ENCODE measurements at regions not wholly inside any gene's neighbourhood (a gene's known extent, or its start where the extent isn't known, plus 50 kb on each side); places are given as distances from the start of the nearest gene placed in this dataset.
"Not testable (repeated sequence)": the region's sequence is repeated elsewhere in the genome, so short reads cannot be mapped to it uniquely, and the experiment has no call there.

- H3K27me3 ChIP-seq (ENCODE audit: control insufficient read depth, insufficient read depth, low read length, poor library complexity, severe bottlenecking), result no peaks in the 10 kb centered on the region
- H3K4me3 ChIP-seq (ENCODE audit: insufficient read depth, low read depth, low read length), result no peak overlapping the region
- H3K36me3 ChIP-seq (ENCODE audit: control insufficient read depth, insufficient read depth, low read length), result no peaks in the 10 kb centered on the region
- H3K4me1 ChIP-seq (ENCODE audit: control insufficient read depth, insufficient read depth, low read length), result no peaks in the 10 kb centered on the region
- 100% methylated on average over 1 of the region's 2 CpGs; no CpG with 5 or more reads in 1 of the 2 experiments for WGBS, 2 experiments
- H3K9me3 ChIP-seq (ENCODE audit: control insufficient read depth, low read length), result peaks cover 2% of the 10 kb centered on the region
- H3K27ac ChIP-seq (ENCODE audit: insufficient read depth, low read depth, low read length, poor library complexity, severe bottlenecking), result no peak overlapping the region
Measured at GRCh38 chr5:165404917-165405316, 1899.5 kb downstream of the MAT2B start.

- Histone ChIP-seq H3K27me3 (ENCODE audit: control insufficient read depth, insufficient read depth, low read length, poor library complexity, severe bottlenecking) (no peaks in the 10 kb centered on the region), H3K36me3 (ENCODE audit: control insufficient read depth, insufficient read depth, low read length) (no peaks in the 10 kb centered on the region), H3K4me1 (ENCODE audit: control insufficient read depth, insufficient read depth, low read length) (no peaks in the 10 kb centered on the region), H3K27ac (ENCODE audit: insufficient read depth, low read depth, low read length, poor library complexity, severe bottlenecking) (no peak overlapping the region), H3K4me3 (ENCODE audit: insufficient read depth, low read depth, low read length) (no peak overlapping the region), H3K9me3 (ENCODE audit: control insufficient read depth, low read length) (peaks cover 2% of the 10 kb centered on the region)
- WGBS, 2 experiments, result 71 to 100% methylated on average over 1 of the region's 1 CpG
Measured at GRCh38 chr5:165405340-165405739, 1899.9 kb downstream of the MAT2B start.

GRCh38 chr5:165407352-165407751 lies 1901.9 kb downstream of the MAT2B start:
- Histone ChIP-seq H3K27me3 (ENCODE audit: control insufficient read depth, insufficient read depth, low read length, poor library complexity, severe bottlenecking) (no peaks in the 10 kb centered on the region), H3K36me3 (ENCODE audit: control insufficient read depth, insufficient read depth, low read length) (no peaks in the 10 kb centered on the region), H3K9me3 (ENCODE audit: control insufficient read depth, low read length) (peaks cover 2% of the 10 kb centered on the region), H3K27ac (ENCODE audit: insufficient read depth, low read depth, low read length, poor library complexity, severe bottlenecking) (no peak overlapping the region), H3K4me3 (ENCODE audit: insufficient read depth, low read depth, low read length) (no peak overlapping the region), H3K4me1 (ENCODE audit: control insufficient read depth, insufficient read depth, low read length) (no peaks in the 10 kb centered on the region)
- WGBS, 2 experiments, result 84 to 99% methylated on average over 3 of the region's 3 CpGs

- 80 to 93% methylated on average over 1 of the region's 1 CpG for WGBS, 2 experiments
- H3K9me3 ChIP-seq (ENCODE audit: control insufficient read depth, low read length), result peaks cover 2% of the 10 kb centered on the region
- no peak overlapping the region for H3K27ac ChIP-seq (ENCODE audit: insufficient read depth, low read depth, low read length, poor library complexity, severe bottlenecking)
- no peaks in the 10 kb centered on the region for H3K27me3 ChIP-seq (ENCODE audit: control insufficient read depth, insufficient read depth, low read length, poor library complexity, severe bottlenecking)
- no peak overlapping the region for H3K4me3 ChIP-seq (ENCODE audit: insufficient read depth, low read depth, low read length)
- no peaks in the 10 kb centered on the region for H3K36me3 ChIP-seq (ENCODE audit: control insufficient read depth, insufficient read depth, low read length)
- H3K4me1 ChIP-seq (ENCODE audit: control insufficient read depth, insufficient read depth, low read length), result no peaks in the 10 kb centered on the region
Measured at GRCh38 chr5:165410476-165410875, 1905.1 kb downstream of the MAT2B start.

DNA sequence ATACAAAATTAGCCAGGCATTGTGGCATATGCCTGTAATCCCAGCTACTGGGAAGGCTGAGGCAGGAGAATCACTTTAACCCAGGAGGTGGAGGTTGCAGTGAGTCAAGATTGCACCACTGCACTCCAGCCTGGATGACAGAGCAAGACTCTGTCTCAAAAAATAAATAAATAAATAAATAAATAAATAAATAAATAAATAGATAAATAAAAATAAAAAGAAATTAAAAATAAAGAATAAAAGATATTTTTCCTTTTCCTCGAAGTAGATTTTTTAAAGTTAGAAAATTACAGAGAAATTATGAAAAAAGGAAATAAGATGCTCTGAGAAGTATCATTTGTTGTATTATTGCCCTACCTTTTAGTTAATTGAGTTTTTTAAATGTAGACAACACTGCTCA lies 1906.1 kb downstream of the MAT2B start:
- H3K9me3 ChIP-seq (ENCODE audit: control insufficient read depth, low read length); H3K4me3 ChIP-seq (ENCODE audit: insufficient read depth, low read depth, low read length); H3K4me1 ChIP-seq (ENCODE audit: control insufficient read depth, insufficient read depth, low read length); H3K27me3 ChIP-seq (ENCODE audit: control insufficient read depth, insufficient read depth, low read length, poor library complexity, severe bottlenecking); H3K27ac ChIP-seq (ENCODE audit: insufficient read depth, low read depth, low read length, poor library complexity, severe bottlenecking); H3K36me3 ChIP-seq (ENCODE audit: control insufficient read depth, insufficient read depth, low read length): not testable (repeated sequence)
- WGBS, 2 experiments, result 100% methylated on average over 1 of the region's 1 CpG

DNA sequence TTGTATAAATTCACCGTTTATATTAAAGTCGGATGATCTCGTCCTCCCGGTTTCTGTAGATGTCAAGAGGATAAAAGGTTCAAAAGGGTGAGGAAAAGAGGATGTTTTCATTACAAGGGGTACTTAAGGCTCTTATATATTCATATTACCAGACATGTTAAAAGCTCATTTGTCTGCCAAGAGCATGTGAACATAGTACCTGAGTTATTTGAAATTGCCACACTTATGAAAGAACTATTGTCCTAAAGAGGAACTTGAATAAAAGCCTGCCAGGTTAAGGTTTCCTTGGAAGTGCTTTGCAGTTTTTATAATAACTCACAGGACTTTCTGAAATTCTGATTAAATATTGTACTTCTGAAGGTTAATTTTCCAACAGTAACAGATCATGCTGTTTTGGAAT lies 1915.1 kb downstream of the MAT2B start:
- Histone ChIP-seq H3K27me3 (ENCODE audit: control insufficient read depth, insufficient read depth, low read length, poor library complexity, severe bottlenecking) (no peaks in the 10 kb centered on the region), H3K9me3 (ENCODE audit: control insufficient read depth, low read length) (no peaks in the 10 kb centered on the region), H3K4me3 (ENCODE audit: insufficient read depth, low read depth, low read length) (no peak overlapping the region), H3K36me3 (ENCODE audit: control insufficient read depth, insufficient read depth, low read length) (no peaks in the 10 kb centered on the region), H3K27ac (ENCODE audit: insufficient read depth, low read depth, low read length, poor library complexity, severe bottlenecking) (no peak overlapping the region), H3K4me1 (ENCODE audit: control insufficient read depth, insufficient read depth, low read length) (no peaks in the 10 kb centered on the region)
- 87 to 98% methylated on average over 4 of the region's 4 CpGs for WGBS, 2 experiments

- 82 to 83% methylated on average over 9 to 10 of the region's 10 CpGs for WGBS, 2 experiments
Measured at GRCh38 chr5:165423697-165424299, 1918.4 kb downstream of the MAT2B start.

GRCh38 chr5:165425594-165425993 lies 1920.2 kb downstream of the MAT2B start:
- no peak overlapping the region for H3K4me3 ChIP-seq (ENCODE audit: insufficient read depth, low read depth, low read length)
- 93 to 94% methylated on average over 4 of the region's 4 CpGs for WGBS, 2 experiments
- no peaks in the 10 kb centered on the region for H3K9me3 ChIP-seq (ENCODE audit: control insufficient read depth, low read length)
- H3K27me3 ChIP-seq (ENCODE audit: control insufficient read depth, insufficient read depth, low read length, poor library complexity, severe bottlenecking), result no peaks in the 10 kb centered on the region
- H3K27ac ChIP-seq (ENCODE audit: insufficient read depth, low read depth, low read length, poor library complexity, severe bottlenecking), result no peak overlapping the region
- H3K36me3 ChIP-seq (ENCODE audit: control insufficient read depth, insufficient read depth, low read length), result no peaks in the 10 kb centered on the region
- no peaks in the 10 kb centered on the region for H3K4me1 ChIP-seq (ENCODE audit: control insufficient read depth, insufficient read depth, low read length)

More at GRCh38 chr5:165423697-165424299, 1918.4 kb downstream of the MAT2B start:
- H3K9me3 ChIP-seq (ENCODE audit: control insufficient read depth, low read length), result no peaks in the 10 kb centered on the region
- no peak overlapping the region for H3K27ac ChIP-seq (ENCODE audit: insufficient read depth, low read depth, low read length, poor library complexity, severe bottlenecking)
- H3K36me3 ChIP-seq (ENCODE audit: control insufficient read depth, insufficient read depth, low read length), result no peaks in the 10 kb centered on the region
- H3K27me3 ChIP-seq (ENCODE audit: control insufficient read depth, insufficient read depth, low read length, poor library complexity, severe bottlenecking), result no peaks in the 10 kb centered on the region
- H3K4me3 ChIP-seq (ENCODE audit: insufficient read depth, low read depth, low read length), result no peak overlapping the region
- H3K4me1 ChIP-seq (ENCODE audit: control insufficient read depth, insufficient read depth, low read length), result no peaks in the 10 kb centered on the region

DNA sequence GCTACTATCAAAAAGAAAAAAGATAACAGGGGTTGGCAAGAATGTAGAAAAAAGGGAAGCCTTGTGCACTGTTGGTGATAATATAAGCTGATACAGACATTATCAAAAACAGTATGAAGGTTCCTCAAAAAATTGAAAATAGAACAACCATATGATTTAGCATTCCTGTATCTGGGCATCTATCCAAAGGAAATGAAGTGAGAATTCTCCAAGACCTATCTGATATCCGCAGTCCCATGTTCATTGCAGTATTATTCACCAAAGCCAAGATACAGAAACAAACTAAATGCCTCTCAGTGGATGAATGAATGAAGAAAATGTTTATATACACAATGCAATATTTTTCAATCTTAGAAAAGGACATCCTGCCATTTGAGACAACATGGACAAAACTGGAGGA lies 1943.3 kb downstream of the MAT2B start:
- Histone ChIP-seq H3K9me3 (ENCODE audit: control insufficient read depth, low read length) (no peaks in the 10 kb centered on the region), H3K27me3 (ENCODE audit: control insufficient read depth, insufficient read depth, low read length, poor library complexity, severe bottlenecking) (no peaks in the 10 kb centered on the region), H3K4me3 (ENCODE audit: insufficient read depth, low read depth, low read length) (no peak overlapping the region), H3K27ac (ENCODE audit: insufficient read depth, low read depth, low read length, poor library complexity, severe bottlenecking) (no peak overlapping the region), H3K4me1 (ENCODE audit: control insufficient read depth, insufficient read depth, low read length) (no peaks in the 10 kb centered on the region), H3K36me3 (ENCODE audit: control insufficient read depth, insufficient read depth, low read length) (no peaks in the 10 kb centered on the region)
- 100% methylated on average over 1 of the region's 1 CpG for WGBS, 2 experiments

GRCh38 chr5:165457859-165458481 lies 1952.6 kb downstream of the MAT2B start:
- no peaks in the 10 kb centered on the region for H3K36me3 ChIP-seq (ENCODE audit: control insufficient read depth, insufficient read depth, low read length)
- no peak overlapping the region for H3K4me3 ChIP-seq (ENCODE audit: insufficient read depth, low read depth, low read length)
- H3K27ac ChIP-seq (ENCODE audit: insufficient read depth, low read depth, low read length, poor library complexity, severe bottlenecking), result no peak overlapping the region
- H3K27me3 ChIP-seq (ENCODE audit: control insufficient read depth, insufficient read depth, low read length, poor library complexity, severe bottlenecking), result no peaks in the 10 kb centered on the region
- H3K4me1 ChIP-seq (ENCODE audit: control insufficient read depth, insufficient read depth, low read length), result no peaks in the 10 kb centered on the region
- no peaks in the 10 kb centered on the region for H3K9me3 ChIP-seq (ENCODE audit: control insufficient read depth, low read length)
- 23 to 58% methylated on average over 2 to 5 of the region's 5 CpGs for WGBS, 2 experiments

Data from ectodermal cell (in vitro differentiated cells).